Left lung (tissue), 4 donors: ENCODE measurements at regions not wholly inside any gene's neighbourhood (a gene's known extent, or its start where the extent isn't known, plus 50 kb on each side); places are given as distances from the start of the nearest gene placed in this dataset.

Experiments
- ATAC-seq: fragments of 200-7000 bp; cut with Tn5 transposase; one replicate; pipeline ENCODE4 v1.9.1; 2020; ENCODE audit warnings: moderate library complexity
- DNase-seq, 4 donors: peaks; one replicate each; pipeline ENCODE4 v3.0.0-alpha.2; 2013 to 2020
- H3K27ac ChIP-seq, 2 donors: fragments of 200-600 bp; sonication (generic) in 1 of 2; one replicate each; pipeline versions ENCODE4 v1.5.0 to v1.8.0; 2020 to 2021
- H3K27me3 ChIP-seq, 2 donors: fragments of 200-600 bp; sonication (generic) in 1 of 2; one replicate each; pipeline versions ENCODE4 v1.5.0 to v1.8.0; 2020 to 2021
- H3K36me3 ChIP-seq, 2 donors: fragments of 200-600 bp; sonication (generic) in 1 of 2; one replicate each; pipeline versions ENCODE4 v1.5.0 to v1.8.0; 2020 to 2021
- H3K4me1 ChIP-seq, 2 donors: fragments of 200-600 bp; one replicate each; pipeline ENCODE4 v1.8.0; 2021
- H3K4me3 ChIP-seq, 2 donors: fragments of 200-600 bp; sonication (generic) in 1 of 2; one replicate each; pipeline versions ENCODE4 v1.5.0 to v1.8.0; 2020 to 2021; ENCODE audit warnings: mild to moderate bottlenecking in 1 of 2
- H3K9me3 ChIP-seq, 2 donors: fragments of 200-600 bp; sonication (generic) in 1 of 2; one replicate each; pipeline versions ENCODE4 v1.5.0 to v1.8.0; 2020 to 2021
- intact Hi-C, 2 donors: fragments of 100-400 bp; cut with DNase I; formaldehyde crosslinking; loops; one replicate each; pipeline versions ENCODE4 v1.11.2 to v1.14.2; 2022
- TF ChIP-seq, protein P1 (sequence below), 2 donors: fragments of 200-600 bp; sonication (generic) in 1 of 2; IDR thresholded peaks; one replicate each; pipeline versions ENCODE4 v1.5.0 to v1.8.0; 2021; ENCODE audit warnings: antibody characterized with exemption in 2 of 2
- donor health status: DM: no; HTN: yes; CAD: no.
- donor health status: DM: no; HTN: no; CAD: no.

- intact Hi-C loops: no loop called here
- Histone ChIP-seq H3K4me1 (no peaks in the 10 kb centered on the region), H3K27me3 (no peaks in the 10 kb centered on the region), H3K36me3 (no peaks in the 10 kb centered on the region), H3K4me3 (no peak overlapping the region), H3K9me3 (no peaks in the 10 kb centered on the region), H3K27ac (no peak overlapping the region)
- ATAC-seq (no peak), DNase-seq (no peak)
- TF ChIP-seq, protein P1, sequence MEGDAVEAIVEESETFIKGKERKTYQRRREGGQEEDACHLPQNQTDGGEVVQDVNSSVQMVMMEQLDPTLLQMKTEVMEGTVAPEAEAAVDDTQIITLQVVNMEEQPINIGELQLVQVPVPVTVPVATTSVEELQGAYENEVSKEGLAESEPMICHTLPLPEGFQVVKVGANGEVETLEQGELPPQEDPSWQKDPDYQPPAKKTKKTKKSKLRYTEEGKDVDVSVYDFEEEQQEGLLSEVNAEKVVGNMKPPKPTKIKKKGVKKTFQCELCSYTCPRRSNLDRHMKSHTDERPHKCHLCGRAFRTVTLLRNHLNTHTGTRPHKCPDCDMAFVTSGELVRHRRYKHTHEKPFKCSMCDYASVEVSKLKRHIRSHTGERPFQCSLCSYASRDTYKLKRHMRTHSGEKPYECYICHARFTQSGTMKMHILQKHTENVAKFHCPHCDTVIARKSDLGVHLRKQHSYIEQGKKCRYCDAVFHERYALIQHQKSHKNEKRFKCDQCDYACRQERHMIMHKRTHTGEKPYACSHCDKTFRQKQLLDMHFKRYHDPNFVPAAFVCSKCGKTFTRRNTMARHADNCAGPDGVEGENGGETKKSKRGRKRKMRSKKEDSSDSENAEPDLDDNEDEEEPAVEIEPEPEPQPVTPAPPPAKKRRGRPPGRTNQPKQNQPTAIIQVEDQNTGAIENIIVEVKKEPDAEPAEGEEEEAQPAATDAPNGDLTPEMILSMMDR (IDR thresholded peaks at IDR 0.05): no peak
Measured at GRCh38 chr20:8948442-8949020, 120.4 kb upstream of the PLCB4 start.

DNA sequence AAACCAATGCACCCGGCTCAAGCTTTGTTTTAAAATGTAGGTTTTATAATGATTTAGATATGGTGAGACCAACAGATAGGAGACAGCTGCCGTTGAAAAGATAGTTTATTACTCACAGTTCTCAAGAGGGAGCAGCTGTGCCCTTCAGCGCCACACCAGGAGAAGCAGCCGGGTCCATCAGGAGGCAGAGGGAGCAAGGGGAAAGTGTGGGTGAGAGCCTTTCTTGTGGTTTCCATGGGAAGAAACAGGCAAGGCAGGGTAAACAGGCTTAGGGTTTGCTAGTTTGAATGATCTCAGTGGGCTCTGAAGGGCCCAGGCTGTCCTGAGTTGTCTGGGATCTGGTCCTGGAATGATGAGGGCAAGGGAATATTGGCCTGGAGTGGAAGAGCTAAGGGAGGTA, 117.7 kb upstream of the PLCB4 start:
- ATAC-seq (no peak), DNase-seq (no peak)
- Histone ChIP-seq H3K36me3 (no peaks in the 10 kb centered on the region), H3K27ac (no peak overlapping the region), H3K4me3 (no peak overlapping the region), H3K27me3 (no peaks in the 10 kb centered on the region), H3K9me3 (no peaks in the 10 kb centered on the region), H3K4me1 (no peaks in the 10 kb centered on the region)
- intact Hi-C loops: no loop called here
- TF ChIP-seq, protein P1 (IDR thresholded peaks at IDR 0.05): no peak

DNA sequence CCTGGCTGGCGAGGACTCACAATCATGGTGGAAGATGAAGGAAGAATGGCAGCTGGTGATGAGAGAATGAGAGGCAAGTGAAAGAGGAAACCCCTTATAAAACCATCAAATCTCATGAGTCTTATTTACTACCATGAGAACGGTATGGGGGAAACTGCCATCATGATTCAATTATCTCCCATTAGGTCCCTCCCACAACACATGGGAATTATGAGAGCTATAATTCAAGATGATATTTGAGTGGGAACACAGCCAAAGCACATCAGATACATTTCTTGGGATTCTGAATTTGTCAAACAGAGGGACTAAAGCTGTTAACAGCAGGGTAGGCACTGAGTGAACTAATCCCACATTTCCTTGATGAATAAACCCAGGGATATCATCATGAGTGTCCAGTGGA, 116.2 kb upstream of the PLCB4 start:
- ATAC-seq: no peak

GRCh38 chr20:8953300-8953699, 115.6 kb upstream of the PLCB4 start:
- intact Hi-C loops: no loop called here
- Histone ChIP-seq H3K4me3 (no peak overlapping the region), H3K27ac (no peak overlapping the region), H3K4me1 (no peaks in the 10 kb centered on the region), H3K27me3 (no peaks in the 10 kb centered on the region), H3K36me3 (no peaks in the 10 kb centered on the region), H3K9me3 (no peaks in the 10 kb centered on the region)
- ATAC-seq (no peak), DNase-seq (no peak)
- TF ChIP-seq, protein P1 (IDR thresholded peaks at IDR 0.05): no peak

More for the DNA sequence above, 116.2 kb upstream of the PLCB4 start:
- TF ChIP-seq, protein P1 (IDR thresholded peaks at IDR 0.05): no peak
- no peaks in the 10 kb centered on the region for H3K9me3 ChIP-seq
- no peaks in the 10 kb centered on the region for H3K36me3 ChIP-seq
- no peak for DNase-seq
- H3K27me3 ChIP-seq: no peaks in the 10 kb centered on the region
- H3K4me3 ChIP-seq: no peak overlapping the region
- H3K27ac ChIP-seq: no peak overlapping the region
- intact Hi-C loops: no loop called here
- H3K4me1 ChIP-seq: no peaks in the 10 kb centered on the region

- Histone ChIP-seq H3K4me3 (no peak overlapping the region), H3K27me3 (no peaks in the 10 kb centered on the region), H3K4me1 (peaks cover 0 to 3% of the 10 kb centered on the region in 2 donors), H3K27ac (no peak overlapping the region), H3K9me3 (no peaks in the 10 kb centered on the region), H3K36me3 (no peaks in the 10 kb centered on the region)
- ATAC-seq: no peak
- intact Hi-C loops: no loop called here
- TF ChIP-seq, protein P1 (IDR thresholded peaks at IDR 0.05): no peak
- DNase-seq: no peak
Measured at GRCh38 chr20:8960241-8960640, 108.6 kb upstream of the PLCB4 start.
